8988T (cell line): ENCODE measurements at regions not wholly inside any gene's neighbourhood (a gene's known extent, or its start where the extent isn't known, plus 50 kb on each side); places are given as distances from the start of the nearest gene placed in this dataset.

Source experiments
- DNase-seq: peaks from one replicate; pipeline ENCODE4 v3.0.0; 2011

DNA sequence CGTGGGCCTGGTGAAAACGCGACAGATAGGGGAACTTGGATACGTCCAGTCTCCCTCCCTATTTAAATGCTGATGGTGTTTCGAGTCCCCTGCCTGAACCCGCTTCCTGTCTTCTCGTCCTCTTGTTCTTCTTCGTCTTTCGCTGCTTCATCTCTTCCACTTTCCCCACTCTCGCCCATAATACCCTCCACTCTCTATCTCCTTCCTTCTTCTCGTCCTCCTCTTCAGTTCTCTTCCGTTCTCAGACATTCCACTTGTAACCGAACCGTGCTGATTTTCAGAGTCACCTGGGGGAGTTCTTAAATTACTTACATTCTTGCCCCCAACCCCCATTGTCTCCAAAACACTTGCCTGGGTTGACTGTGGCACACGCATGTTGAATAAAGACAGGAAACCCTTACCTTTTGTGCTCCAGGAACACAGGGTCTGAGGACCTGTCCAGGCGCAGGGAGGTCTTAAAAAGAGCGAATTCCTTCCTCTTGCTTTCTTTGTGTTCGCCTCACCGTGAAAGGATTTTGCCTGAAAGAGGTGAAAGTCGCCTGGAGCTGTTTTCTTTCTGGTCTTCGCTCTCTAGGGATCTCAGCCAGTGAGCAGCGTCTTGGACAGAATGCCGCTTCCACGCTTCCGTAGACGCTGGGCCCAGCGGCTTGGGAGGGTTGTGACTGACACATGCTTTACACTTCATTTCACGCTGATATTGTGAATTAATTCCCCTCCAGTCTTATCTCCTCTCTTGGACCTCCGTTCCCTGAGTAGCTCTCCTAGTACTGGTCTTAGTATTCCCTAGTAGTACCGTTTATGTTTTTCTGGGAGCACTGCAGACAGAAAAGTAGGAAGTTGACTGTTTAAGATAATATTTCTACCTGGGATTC, 184.0 kb downstream of the GPX5 start:
- no peak for DNase-seq

DNA sequence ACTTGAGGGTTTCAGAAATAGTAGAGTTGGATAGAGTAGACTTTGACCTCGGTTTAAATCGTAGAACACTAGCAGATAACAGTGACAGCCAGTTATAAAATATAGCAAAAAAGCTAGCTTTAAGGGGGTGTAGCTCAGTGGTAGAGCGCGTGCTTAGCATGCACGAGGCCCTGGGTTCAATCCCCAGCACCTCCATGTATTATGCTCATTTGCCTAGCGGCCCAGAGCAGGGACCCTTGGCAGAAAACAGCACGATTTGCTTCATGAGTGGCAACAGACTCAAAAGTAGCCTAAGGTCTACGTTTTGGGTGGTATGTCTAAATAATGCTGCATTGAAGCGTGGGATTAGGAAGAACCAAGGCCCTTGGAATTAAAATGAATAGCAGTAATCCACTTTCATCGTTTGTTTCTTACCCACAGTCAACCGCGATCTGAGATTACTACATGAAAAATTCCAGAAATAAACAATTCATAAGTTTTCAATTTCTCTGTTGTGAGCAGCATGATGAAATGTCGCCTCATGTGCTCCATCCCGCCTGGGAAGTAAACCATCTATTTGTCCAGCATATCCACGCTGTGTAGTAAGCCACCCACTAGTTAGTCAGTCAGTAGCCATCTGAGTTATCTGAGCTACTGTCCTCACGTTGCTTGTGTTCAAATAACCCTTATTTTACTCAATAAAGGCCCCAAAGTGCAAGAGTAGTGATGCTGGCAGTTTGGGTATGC, 184.9 kb downstream of the GPX5 start:
- DNase-seq = no peak

DNA sequence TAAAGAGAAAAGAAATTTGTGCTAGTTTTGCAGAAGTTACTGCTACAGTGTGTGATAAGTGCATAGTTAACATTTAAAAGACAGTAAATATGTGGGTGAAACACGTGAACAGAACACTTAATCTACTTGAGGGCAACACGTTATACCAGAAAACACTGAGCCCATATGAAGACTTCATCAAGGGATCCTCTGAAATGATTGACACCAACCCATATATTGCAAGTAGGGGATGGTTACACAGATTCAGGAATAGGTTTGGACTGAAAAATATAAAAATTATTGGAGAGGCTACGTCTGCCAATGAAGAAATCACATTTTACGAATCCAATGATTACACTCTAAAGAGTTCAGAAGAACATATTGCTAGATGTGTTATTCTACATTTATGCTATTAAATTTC, 185.6 kb downstream of the GPX5 start:
- no peak for DNase-seq

DNA sequence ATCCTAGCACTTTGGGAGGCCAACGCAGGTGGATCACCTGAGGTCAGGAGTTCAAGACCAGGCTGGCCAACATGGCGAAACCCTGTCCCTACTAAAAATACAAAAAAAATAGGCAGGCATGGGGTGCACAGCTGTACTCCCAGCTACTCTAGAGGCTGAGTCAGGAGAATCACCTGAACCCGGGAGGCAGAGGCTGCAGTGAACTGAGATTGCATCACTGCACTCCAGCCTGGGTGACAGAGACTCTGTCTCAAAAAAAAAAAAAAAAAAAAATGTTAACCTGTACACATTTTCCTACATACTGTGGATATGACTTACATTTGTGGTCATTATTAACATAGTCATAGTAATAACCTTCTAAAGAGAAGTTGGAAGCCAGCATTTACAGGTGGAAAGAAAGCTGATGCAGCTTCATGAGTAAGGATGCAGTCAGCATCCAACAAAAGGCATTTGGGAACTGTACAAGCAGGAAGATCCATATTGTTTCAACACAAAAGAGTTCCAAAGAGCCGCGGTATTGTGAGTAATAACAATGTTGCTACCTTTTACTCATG, 186.2 kb downstream of the GPX5 start:
- no peak for DNase-seq

DNA sequence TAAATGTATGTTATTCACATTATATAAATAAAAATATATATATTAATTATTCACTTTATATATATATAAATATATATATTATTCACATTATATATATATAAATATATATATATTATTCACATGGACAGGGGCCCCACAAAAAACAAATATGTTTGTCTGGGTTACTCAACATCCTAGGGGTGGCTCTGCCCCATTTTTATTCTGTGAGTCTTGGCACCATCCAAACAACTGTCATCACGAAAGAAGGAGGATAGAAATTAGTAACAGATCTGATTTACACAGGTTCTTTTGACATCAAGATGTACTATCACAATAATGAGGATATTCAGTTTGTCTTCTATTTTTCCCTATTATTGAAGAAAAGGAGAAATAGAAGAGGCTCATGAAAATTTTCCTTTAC, 187.3 kb downstream of the GPX5 start:
- no peak for DNase-seq

DNA sequence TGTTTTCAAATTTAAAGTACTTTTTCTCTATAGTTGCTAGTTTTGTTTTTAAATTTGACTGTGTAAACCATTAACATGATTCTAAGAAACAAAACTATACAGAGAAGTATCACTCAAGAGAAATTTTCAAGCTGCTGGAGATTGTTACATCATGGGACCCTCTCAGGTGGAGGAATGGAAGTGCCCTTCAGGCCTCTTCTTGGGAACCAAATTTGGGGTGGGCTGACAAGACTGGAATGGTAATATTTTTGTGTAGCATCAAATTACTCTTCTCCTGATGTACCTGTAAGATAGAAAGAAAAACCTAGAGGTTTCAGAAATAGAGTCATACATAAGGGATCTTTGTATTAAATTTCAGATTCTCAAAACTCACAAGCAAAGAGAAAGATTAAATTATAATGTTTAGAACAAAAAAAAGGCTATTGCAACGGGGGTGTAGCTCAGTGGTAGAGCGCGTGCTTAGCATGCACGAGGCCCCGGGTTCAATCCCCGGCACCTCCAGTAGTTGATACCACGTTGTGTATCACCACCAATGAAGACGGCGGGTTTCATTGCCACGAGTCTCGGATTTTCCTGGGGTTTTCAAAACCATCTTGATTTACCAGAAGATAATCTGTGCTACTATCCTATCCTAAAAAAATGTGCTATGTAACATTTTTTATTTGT, 193.7 kb downstream of the GPX5 start:
- no peak for DNase-seq

DNA sequence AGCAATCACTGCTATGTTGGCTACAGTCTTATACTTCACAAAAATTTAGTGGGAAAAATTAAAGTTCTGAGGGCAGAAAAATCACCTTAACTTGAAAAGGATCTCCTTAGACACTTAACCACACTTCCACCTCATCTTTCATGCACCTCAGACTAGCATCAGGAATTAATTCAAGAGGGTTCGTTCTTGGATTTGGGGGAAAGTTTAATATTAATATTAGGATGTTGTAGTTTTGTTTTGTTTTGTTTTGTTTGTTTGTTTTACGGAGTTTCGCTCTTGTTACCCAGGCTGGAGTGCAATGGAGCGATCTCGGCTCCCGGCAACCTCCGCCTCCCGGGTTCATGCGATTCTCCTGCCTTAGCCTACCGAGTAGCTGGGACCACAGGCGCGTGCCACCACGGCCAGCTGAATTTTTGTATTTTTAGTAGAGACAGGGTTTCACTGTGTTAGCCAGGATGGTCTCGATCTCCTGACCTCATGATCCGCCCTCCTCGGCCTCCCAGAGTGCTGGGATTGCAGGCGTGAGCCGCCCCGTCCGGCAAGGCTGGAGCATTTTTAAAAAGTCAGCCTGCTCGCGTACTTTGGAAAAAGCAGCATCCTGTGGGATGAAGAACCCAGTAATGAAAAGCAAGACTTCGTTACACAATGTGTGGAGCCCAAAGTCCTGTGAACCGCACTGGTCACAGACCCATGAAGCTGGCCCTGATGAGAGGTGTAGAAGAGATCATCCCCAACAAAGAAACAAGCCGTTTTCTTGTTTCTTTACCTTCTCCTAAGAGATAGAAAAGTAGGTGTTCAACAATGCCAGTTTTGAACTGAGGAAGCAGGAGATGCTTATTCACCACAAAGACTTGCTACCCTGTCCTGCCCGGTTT, 194.9 kb downstream of the GPX5 start:
- DNase-seq = no peak

DNA sequence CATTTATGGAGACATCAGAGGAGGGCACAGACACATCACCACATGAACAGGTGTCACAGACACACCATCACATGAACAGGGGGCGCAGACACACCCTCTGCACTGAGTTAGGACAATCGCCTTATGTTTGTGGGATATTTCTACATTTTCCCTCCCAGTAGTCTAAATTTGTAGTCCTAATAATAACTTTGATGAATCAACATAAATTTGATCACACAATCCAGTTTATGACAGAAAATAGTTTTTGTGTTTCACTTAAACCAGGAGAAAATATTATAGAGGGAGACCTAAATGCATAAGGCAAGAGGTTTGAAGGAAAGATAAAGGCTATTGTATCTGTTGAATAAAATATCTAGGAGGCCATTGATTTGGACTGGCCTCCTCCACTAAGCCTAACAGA, 195.7 kb downstream of the GPX5 start:
- DNase-seq = no peak

DNA sequence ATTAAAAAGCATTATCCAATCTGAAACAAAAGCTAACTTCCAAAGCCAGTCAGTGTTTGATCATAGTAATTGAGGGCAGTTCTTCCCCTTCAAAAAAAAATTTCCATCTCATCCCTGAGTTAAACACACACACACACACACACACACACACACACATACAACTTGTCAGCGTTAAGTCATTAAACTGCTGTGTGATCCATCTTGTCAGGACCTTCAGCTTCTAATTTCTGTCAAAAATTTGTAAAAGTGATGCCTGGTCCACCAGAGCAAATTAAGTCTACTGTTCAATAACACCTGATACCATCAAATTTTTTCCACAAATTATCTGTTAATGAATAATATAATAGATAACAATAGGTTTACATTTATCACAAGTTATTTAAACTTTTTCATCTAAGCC, 198.7 kb downstream of the GPX5 start:
- no peak for DNase-seq

DNA sequence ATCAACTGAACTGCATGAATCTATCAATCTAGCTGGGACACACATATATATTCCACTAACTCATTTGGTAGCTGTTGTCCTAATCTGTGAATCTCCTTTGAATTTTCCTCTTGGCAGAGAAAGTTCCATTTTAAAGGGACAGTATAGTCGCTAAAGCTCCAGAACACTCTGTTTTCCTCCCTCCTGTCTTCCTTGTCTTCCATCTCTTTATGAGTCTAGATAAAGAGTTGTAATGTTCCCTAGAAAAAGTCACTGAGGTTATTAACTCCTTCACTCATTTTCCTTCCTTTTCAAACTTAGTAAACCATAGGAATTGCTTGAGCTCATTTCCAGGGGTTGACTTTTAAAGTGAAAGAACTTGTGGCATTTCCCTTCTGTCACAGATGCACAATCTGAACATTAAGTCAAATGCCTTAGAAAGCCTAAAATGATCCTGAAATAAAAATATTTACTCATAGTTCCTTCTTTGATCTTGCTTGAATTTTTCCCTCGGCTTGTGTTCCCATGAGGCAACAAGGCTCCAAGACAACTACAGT, 198.4 kb downstream of the TRIM27 start:
- no peak for DNase-seq

DNA sequence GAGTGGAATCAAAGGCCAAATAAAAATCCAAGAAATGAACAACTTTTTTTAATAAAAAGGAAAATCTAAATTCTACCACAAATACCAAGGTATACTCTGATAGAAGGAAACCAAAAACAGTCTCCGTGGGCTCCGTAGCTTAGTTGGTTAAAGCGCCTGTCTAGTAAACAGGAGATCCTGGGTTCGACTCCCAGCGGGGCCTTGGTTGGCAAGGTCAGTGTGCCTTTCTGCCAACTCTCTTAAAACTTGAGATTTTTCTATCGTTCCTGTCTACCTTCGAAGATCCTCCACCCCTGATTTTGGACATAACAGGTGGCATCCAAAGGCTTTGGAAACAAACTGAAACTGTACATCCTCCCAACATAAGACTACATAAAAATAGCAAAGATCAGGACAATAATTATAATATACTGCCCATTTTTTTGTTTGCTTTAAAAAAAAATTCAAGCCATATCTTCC, 197.9 kb downstream of the TRIM27 start:
- no peak for DNase-seq

DNA sequence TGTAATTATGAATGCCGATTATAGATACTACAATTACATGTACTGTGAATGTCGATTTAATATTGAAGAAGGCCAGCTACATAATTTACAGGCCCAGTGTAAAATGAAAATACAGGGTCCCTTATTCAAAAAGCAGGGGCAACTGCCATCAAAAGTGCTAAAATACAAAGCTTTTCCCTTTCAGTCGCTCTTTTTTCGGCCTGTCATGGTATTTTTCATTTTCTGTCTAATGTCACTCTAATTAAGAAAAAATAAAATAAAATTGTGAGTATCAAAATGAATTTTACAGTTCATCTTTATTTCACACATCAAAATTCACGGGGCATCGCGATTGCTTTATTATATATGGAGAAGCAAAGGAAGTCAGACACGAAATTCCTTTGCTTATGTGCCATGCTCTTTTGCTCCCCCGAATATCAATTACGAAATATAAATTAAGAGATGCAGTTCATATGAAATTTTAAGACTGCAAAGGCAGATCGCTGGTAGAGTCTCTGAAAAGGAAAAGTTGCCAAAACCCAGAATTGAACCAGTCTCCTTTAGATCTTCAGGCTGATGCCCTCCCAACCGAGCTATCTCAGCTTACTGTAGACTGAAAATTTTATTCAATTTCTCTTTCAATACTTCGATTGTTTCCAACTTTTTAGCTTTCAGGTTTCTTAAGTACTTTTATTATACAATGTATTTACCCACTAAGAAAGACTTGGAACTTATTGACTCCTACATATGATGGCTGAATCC, 197.0 kb downstream of the TRIM27 start:
- DNase-seq = no peak

DNA sequence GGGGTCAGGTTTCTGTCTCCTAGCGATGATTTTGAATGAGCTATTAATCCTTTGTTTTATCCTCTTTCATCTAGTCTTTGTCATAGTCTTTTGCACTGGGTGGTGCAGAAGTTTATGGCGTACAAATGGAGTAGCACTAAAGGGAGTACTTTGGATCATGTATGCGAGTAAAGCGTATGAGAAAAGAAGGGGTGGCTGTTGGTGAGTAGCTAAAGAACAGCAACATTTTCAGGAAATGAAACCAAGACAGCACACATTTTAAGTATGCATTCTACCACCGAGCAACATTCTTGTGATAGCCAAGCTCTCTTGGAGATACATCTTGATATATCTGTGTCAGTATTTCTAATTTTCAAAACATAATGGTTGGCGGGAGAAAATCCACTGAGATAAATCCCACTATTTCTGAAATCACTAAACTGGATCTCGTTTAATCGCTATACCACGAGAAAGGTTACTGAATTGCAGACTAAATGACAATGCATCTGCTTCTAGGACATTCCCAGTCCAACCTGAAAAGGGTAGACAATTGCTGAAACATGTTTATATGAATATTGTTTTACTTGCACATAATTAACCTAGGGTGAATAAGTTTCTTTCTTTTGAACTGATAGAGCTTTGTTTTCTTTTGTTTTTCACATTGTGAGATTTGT, 196.1 kb downstream of the TRIM27 start:
- DNase-seq = no peak

DNA sequence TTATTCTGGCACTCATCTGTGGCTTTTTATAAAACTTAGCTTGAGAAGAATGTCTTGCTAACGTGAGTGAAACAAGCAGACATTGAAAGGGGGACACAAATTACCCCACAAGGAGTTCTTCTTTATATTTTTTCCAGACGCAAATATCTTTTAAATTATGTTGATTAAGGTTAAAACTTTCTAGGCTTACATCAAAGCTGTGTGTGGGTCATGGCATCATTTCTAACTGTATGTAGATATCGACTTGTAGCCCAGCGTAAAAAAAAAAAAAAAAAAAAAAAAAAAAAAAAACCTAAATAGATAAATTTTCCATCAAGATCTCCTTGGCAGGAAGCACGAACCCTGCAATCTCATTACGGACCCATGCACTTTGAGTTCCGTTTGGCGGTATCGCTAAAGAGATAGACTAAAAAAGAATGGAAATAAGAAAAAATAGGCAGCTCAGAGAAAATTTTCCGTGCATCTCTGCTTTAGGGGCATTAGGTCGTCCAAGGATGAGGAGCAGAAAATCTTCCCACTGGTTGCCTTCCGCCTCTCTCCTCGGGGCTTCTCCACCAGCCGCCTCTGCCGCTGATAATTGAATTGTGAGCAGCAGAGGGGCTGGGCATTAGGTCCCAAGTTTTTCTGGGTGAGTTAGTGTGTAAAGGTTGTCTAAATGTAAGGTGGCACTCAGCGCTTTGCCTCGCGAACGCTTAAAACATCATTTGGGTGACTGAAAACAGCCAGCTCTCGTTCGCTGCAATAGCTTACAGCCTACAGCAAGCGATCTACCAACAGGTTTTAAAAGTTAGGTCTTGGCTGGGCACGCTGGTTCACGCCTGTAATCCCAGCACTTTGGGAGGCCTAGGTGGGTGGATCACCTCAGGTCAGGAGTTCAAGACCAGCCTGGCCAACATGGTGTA, 194.0 kb downstream of the TRIM27 start:
- DNase-seq = no peak

DNA sequence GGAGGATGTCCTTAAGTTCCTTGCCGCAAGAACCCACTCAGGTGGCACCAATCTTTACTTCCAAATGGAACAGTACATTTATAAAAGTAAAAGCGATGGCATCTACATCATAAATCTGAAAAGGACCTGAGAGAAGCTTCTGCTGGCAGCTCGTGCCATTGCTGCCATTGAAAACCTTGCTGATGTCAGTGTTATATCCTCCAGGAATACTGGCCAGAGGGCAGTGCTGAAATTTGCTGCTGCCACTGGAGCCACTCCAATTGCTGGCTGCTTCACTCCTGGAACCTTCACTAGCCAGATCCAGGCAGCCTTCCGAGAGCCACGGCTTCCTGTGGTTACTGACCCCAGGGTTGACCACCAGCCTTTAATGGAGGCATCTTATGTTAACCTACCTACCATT, 191.7 kb downstream of the TRIM27 start:
- no peak for DNase-seq

DNA sequence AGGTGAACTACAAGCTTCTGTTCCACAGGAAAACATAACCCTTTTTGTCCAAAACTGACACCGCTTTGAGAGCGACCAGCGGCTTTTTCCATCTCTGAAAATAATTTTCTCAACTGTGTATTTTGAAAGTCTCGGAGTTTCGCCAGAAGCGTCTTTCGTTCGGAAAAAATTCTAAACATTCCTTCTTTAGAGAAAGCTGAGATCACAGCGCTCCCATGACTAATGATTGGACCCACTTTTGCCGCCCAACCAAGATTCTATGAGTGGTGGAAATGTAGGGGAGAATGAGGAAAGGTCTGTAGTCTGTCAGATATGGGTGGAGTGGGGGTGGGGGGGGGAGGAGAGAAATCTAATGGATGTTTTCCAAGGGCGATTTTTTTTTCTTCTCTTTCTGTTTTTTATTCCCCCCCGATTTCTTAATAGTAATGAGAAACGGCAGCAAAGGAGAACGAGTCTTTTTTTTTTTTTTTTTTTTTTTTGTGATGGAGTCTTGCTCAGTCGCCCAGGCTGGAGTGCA, 189.3 kb downstream of the TRIM27 start:
- DNase-seq = no peak

DNA sequence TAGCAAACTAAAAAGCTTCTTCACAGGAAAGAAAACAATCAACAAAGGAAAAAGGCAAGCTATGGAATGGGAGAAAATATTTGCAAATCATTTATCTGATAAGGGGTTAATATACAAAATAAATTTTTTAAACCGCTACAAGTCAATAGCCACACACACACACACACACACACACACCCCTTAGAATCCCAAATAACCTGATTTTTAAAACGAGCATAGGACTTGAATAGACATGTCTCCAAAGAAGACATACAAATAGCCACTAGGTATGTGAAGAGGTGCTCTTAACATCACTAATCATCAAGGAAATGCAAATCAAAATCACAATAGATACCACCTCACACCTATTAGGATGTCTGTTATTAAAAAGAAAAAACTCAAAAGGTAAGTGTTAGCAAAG, 187.7 kb downstream of the TRIM27 start:
- no peak for DNase-seq

DNA sequence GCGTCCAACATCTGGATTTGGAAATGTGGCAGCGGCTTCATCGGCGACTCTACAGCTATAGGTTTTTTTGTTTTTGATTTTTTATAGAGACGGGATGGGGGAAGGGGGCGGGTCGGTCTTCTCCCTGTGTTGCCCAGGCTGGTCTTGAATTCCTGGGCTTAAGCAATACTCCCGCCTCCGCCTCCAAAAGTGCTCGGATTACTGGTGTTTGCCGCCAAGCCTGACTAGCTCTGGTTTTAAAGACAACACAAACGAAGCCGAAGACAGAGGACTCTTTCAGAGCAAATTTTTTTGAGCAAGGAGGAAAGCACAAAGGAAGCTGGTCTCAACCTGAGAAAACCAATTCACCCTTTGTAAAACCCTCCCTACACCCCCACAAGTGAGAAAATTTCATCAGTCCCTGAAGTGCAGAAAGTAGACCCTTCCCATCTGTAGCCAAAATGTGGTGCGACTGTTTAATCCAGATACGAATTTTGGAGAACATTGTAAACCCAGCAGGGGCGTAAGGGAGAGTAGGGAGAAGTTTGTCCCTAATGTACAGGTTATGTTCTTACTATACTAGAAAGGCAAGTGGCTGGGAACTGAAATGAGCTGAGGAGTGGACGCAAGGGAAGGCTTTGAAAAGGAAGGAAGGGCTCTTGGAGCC, 185.9 kb downstream of the TRIM27 start:
- no peak for DNase-seq

DNA sequence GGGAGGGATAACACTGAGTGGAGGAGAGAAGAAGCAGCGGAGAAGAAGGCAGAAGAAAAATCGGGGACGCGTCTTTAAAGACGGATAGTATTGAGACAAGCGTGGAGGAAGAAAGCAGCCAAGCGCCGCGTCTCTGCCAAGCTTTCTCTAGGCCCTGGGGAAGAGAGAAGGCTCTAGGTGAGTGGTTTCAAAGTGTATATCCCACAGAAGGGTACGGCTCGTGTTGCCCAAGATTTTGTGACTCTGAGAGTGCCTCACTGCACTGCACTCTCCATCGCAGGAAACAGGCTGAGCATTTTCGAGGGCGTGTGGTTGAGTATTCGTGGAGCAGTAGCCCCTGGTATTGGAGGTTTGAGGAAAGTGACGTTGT, 185.4 kb downstream of the TRIM27 start:
- DNase-seq = no peak
